Duodenal mucosa (tissue), 2 donors: ENCODE measurements at regions not wholly inside any gene's neighbourhood (a gene's known extent, or its start where the extent isn't known, plus 50 kb on each side); places are given as distances from the start of the nearest gene placed in this dataset.

Experiments used
- H3K27ac ChIP-seq: one replicate; pipeline ENCODE4 v1.7.0; 2013; ENCODE audit warnings: low read depth, low read length
- H3K27me3 ChIP-seq, 2 donors: one replicate each; pipeline ENCODE4 v1.7.0; 2013; ENCODE audit warnings: low read length in 2 of 2, control low read depth in 1 of 2; ENCODE audit not compliant: insufficient read depth in 2 of 2, control insufficient read depth in 1 of 2
- H3K36me3 ChIP-seq, 2 donors: one replicate each; pipeline ENCODE4 v1.7.0; 2013; ENCODE audit warnings: low read length in 2 of 2, control low read depth in 1 of 2; ENCODE audit not compliant: insufficient read depth in 2 of 2, control insufficient read depth in 1 of 2
- H3K4me1 ChIP-seq, 2 donors: one replicate each; pipeline ENCODE4 v1.7.0; 2013; ENCODE audit warnings: low read length in 2 of 2, control low read depth in 1 of 2; ENCODE audit not compliant: insufficient read depth in 2 of 2, control insufficient read depth in 1 of 2
- H3K4me3 ChIP-seq, 2 donors: one replicate each; pipeline ENCODE4 v1.7.0; 2013; ENCODE audit warnings: low read length in 2 of 2, low read depth in 1 of 2
- H3K9ac ChIP-seq, 2 donors: one replicate each; pipeline ENCODE4 v1.7.0; 2013; ENCODE audit warnings: low read length in 2 of 2, low read depth in 1 of 2
- H3K9me3 ChIP-seq, 2 donors: one replicate each; pipeline ENCODE4 v1.7.0; 2013; ENCODE audit warnings: low read length in 2 of 2, control low read depth in 1 of 2; ENCODE audit not compliant: control insufficient read depth in 1 of 2

GRCh38 chr5:81817980-81818379 lies 67.1 kb upstream of the SSBP2 start:
- Histone ChIP-seq H3K4me3 (no peak overlapping the region), H3K36me3 (no peaks in the 10 kb centered on the region), H3K9me3 (no peaks in the 10 kb centered on the region), H3K27me3 (no peaks in the 10 kb centered on the region), H3K4me1 (no peaks in the 10 kb centered on the region), H3K27ac (no peak overlapping the region), H3K9ac (no peak overlapping the region)

- Histone ChIP-seq H3K9me3 (no peaks in the 10 kb centered on the region), H3K4me1 (no peaks in the 10 kb centered on the region), H3K27me3 (no peaks in the 10 kb centered on the region), H3K4me3 (no peak overlapping the region), H3K36me3 (no peaks in the 10 kb centered on the region), H3K9ac (no peak overlapping the region), H3K27ac (no peak overlapping the region)
These were observed 66.2 kb upstream of the SSBP2 start for GRCh38 chr5:81817086-81817485.

GRCh38 chr5:81815321-81815720 lies 64.4 kb upstream of the SSBP2 start:
- Histone ChIP-seq H3K27ac (no peak overlapping the region), H3K4me3 (no peak overlapping the region), H3K9ac (no peak overlapping the region), H3K27me3 (no peaks in the 10 kb centered on the region), H3K36me3 (no peaks in the 10 kb centered on the region), H3K4me1 (no peaks in the 10 kb centered on the region), H3K9me3 (no peaks in the 10 kb centered on the region)

- no peak overlapping the region for H3K27ac ChIP-seq
- H3K4me1 ChIP-seq, result no peaks in the 10 kb centered on the region
- H3K36me3 ChIP-seq, result no peaks in the 10 kb centered on the region
- H3K4me3 ChIP-seq, result no peak overlapping the region
- H3K27me3 ChIP-seq, result no peaks in the 10 kb centered on the region
- no peak overlapping the region for H3K9ac ChIP-seq
- H3K9me3 ChIP-seq, result peaks cover 0 to 3% of the 10 kb centered on the region in 2 donors
These were observed 57.2 kb upstream of the SSBP2 start for GRCh38 chr5:81808106-81808505.

GRCh38 chr5:81805086-81805485 lies 54.2 kb upstream of the SSBP2 start:
- H3K36me3 ChIP-seq, result no peaks in the 10 kb centered on the region
- H3K9me3 ChIP-seq, result peaks cover 0 to 3% of the 10 kb centered on the region in 2 donors
- H3K9ac ChIP-seq, result no peak overlapping the region
- no peak overlapping the region for H3K27ac ChIP-seq
- H3K4me1 ChIP-seq, result no peaks in the 10 kb centered on the region
- H3K27me3 ChIP-seq, result no peaks in the 10 kb centered on the region
- no peak overlapping the region for H3K4me3 ChIP-seq

GRCh38 chr5:81803812-81804211 lies 52.9 kb upstream of the SSBP2 start:
- H3K36me3 ChIP-seq, result no peaks in the 10 kb centered on the region
- peaks cover 0 to 3% of the 10 kb centered on the region in 2 donors for H3K9me3 ChIP-seq
- no peaks in the 10 kb centered on the region for H3K27me3 ChIP-seq
- no peak overlapping the region for H3K9ac ChIP-seq
- H3K27ac ChIP-seq, result no peak overlapping the region
- H3K4me1 ChIP-seq, result no peaks in the 10 kb centered on the region
- no peak overlapping the region for H3K4me3 ChIP-seq

GRCh38 chr5:81802625-81803024 lies 51.7 kb upstream of the SSBP2 start:
- H3K9me3 ChIP-seq, result peaks cover 0 to 3% of the 10 kb centered on the region in 2 donors
- no peaks in the 10 kb centered on the region for H3K4me1 ChIP-seq
- H3K4me3 ChIP-seq, result no peak overlapping the region
- no peak overlapping the region for H3K27ac ChIP-seq
- no peak overlapping the region for H3K9ac ChIP-seq
- no peaks in the 10 kb centered on the region for H3K36me3 ChIP-seq
- H3K27me3 ChIP-seq, result no peaks in the 10 kb centered on the region

GRCh38 chr5:81802020-81802419 lies 51.1 kb upstream of the SSBP2 start:
- no peaks in the 10 kb centered on the region for H3K4me1 ChIP-seq
- H3K9ac ChIP-seq, result no peak overlapping the region
- no peaks in the 10 kb centered on the region for H3K36me3 ChIP-seq
- H3K9me3 ChIP-seq, result no peaks in the 10 kb centered on the region
- no peaks in the 10 kb centered on the region for H3K27me3 ChIP-seq
- no peak overlapping the region for H3K4me3 ChIP-seq
- no peak overlapping the region for H3K27ac ChIP-seq

GRCh38 chr5:81800797-81801196 lies 49.9 kb upstream of the SSBP2 start:
- no peaks in the 10 kb centered on the region for H3K4me1 ChIP-seq
- H3K9me3 ChIP-seq, result no peaks in the 10 kb centered on the region
- no peak overlapping the region for H3K4me3 ChIP-seq
- H3K36me3 ChIP-seq, result no peaks in the 10 kb centered on the region
- no peak overlapping the region for H3K9ac ChIP-seq
- no peak overlapping the region for H3K27ac ChIP-seq
- no peaks in the 10 kb centered on the region for H3K27me3 ChIP-seq
